ENCODE measurements at regions not wholly inside any gene's neighbourhood (a gene's known extent, or its start where the extent isn't known, plus 50 kb on each side); places are given as distances from the start of the nearest gene placed in this dataset.
"Not testable (repeated sequence)": the region's sequence is repeated elsewhere in the genome, so short reads cannot be mapped to it uniquely, and the experiment has no call there.

- DNase-seq: no peak
Observed at GRCh38 chr20:11484479-11484878, 433.2 kb upstream of the BTBD3 start.

DNA sequence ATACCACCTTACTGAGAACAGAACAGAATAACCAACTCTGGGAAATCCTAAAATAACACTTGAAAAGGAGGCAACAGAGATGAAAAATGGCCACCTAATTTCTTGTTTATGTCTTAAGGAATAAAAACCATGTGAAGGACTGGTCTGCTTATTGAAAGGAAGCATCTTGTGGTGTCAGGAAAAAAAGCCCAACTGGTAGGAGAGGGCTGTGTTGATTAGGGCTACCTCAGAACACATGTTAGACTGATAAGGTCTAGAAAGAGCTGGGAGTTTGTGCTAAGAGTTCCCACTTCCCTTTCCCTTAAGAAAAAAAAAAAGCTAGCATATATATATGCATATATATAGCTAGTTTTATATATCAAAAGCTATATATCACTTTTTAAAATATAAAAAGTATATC lies 425.3 kb upstream of the BTBD3 start:
- no peak for DNase-seq

DNA sequence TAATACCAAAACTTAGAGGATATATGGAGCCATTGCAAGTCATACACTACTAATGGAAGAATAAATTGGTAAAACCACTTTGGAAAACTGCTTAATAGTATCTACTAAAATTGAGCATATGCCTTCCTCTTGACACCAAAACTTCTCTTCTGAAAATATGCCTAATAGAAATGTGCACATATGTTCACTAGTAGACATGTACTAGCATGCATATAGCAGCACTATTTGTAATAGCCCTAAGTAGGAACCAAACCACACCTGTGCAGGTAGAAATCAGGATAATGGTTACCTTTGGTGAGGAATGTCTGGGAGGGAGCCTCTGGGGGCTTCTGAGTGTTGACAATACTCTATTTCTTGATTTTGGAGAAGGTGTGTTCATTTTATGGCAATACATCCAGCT lies 424.8 kb upstream of the BTBD3 start:
- no peak for DNase-seq

DNA sequence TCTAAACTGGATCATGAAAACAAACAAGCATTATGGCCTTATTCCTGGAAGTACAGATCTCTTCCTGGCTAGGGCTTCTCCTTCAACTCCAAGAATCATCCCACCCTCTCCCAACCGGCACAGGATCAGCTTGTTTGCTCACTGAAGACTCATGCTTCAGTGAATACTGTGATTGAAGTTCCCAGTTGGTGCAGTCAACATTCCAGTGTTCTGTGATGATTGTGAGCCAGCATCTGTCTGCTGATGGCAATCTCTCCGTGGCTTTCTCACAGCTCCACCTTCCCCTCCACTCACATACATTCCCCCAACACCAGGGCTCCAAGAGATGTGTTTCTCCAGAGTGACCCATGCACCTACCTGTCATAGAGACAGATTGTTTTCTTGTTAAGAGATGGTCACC lies 421.3 kb upstream of the BTBD3 start:
- no peak for DNase-seq

- DNase-seq: no peak
Observed at GRCh38 chr20:11497545-11497944, 420.1 kb upstream of the BTBD3 start.

DNA sequence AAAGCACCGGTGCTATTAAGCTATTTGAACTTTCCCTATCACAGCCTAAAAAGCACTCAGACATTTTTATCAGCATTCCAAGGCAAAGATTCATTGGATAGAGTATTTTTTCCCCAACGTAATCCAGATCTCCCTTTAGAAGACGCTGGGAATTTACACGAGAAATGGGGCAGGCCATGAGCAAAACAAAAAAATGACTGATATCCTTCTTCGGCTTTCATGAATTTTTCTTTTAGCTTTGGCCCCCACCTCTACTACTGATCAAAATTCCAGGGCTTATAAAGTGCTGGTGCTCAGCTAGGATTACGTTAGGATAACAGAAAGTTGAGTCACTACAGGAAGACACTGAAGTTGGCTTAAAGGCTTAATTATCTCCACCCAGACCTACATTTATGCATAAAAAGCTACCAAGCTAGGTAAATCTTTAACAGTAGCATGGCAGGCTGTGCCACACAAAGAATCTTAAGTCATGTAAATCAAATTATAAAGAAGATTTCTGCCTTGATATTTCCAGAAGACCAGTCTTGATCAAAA lies 418.5 kb upstream of the BTBD3 start:
- no peak for DNase-seq

DNA sequence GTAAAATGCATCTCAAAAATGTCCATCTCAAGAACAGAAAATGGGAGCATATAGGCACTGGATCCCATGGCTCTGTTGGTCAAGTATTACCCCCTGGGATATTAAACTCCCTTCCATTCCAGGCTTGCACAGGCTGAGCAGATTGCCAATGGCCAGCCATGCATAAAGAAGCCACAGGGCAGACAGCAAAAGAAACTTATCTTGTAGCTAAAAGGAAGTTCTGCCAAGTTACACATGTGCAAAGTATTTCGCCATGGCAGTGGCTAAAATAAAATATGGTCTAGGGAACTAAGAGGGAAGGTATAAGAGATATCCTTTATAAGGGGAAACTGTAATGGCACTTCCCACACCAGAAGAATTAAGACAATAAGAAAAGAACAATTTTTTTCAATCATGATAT lies 415.6 kb upstream of the BTBD3 start:
- DNase-seq: no peak

- DNase-seq: no peak
Observed at GRCh38 chr20:11502671-11503070, 415.0 kb upstream of the BTBD3 start.

DNA sequence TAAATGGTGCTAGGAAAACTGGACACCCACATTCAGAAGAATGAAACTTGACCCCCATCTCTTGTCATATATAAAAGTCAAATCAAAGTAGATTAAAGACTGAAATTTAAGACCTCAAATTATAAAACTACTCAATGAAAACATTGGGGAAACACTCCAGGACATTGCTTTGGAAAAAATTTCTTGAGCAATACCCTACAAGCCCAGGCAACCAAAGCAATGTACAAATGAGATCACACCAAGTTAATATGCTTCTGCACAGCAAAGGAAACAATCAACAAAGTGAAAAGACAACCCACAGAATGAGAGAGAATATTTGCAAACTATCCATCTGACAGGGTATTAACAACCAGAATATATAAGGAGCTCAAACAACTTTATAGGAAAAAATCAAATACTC lies 407.9 kb upstream of the BTBD3 start:
- DNase-seq: no peak

DNA sequence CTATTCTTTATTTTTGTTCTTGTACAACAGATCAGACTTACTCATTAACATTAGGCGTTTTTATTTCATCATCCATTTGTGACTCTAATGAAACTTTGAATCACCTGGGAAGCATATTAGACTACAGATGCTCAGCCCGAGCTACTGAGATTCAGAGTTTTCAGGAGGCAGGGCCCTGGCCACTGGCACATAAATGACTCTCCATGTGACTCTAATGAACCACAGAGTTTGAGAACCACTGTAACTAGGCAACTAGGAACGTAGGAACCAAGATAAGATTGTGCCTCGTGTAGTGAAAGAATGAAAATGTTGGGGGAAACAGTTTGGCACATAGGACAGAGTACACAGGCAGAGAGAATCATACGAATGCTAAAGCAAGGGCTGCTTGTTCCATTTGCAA lies 405.9 kb upstream of the BTBD3 start:
- DNase-seq: no peak

GRCh38 chr20:11513241-11513745 lies 404.4 kb upstream of the BTBD3 start:
- not testable (repeated sequence) for DNase-seq

DNA sequence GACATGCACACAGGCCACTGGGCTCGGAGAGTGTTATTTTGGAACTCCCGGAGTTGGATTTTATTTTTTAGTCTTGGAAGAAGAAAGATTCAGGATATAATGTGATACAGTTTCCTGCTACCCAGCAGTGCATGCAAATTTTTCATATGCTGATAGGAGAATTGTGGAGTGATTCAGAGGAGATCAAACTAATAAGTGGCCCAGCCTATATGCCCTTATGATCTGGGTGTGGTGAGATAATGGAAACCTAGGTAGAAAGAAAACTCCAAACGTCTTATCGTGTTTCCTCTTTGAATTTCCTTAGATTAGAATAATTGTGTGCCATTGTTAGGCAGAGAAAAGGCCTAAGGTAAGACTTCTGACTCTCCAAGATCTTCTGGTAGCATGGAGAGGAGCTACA lies 401.2 kb upstream of the BTBD3 start:
- no peak for DNase-seq

GRCh38 chr20:11520596-11520995 lies 397.1 kb upstream of the BTBD3 start:
- no peak for DNase-seq

DNA sequence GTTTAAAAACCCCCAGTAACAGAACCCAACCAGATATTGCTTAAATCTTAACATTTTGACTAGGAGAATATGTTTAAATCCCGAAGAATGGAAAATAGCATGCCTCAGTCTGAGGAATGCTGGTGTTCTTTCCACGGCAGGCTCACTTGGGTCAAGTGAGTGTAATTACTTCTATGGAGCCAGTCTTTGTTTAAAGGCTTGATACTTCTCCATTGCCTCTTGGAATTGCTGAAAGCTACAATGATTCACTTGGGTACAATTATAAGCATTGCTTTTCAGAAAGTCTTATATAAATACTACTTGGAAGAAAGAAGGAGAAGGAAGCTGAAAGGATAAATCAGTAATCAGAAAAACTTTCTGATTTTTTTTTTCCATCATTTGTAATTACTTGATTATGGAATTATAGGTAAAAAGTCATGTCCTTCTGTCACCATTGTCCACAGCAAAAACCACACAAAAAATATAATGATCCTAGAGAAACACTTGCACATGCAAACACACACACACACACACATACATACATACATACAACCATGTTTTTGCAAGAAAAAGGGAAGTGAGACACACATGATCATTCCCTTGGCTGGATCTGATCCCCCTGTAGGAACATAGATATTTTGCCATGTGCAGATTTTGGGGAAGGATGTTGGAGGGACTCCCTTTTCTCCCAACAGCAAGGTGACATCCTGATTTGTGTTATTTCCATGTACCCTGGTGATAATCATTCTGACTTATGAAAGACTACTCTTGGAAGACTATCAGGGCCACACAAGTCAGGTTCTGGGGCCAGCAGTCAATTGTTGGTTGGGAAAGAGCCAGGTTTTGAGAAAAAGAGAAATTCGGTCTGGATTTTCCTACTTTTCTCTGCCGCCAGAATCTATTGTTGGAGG lies 396.0 kb upstream of the BTBD3 start:
- no peak for DNase-seq

DNA sequence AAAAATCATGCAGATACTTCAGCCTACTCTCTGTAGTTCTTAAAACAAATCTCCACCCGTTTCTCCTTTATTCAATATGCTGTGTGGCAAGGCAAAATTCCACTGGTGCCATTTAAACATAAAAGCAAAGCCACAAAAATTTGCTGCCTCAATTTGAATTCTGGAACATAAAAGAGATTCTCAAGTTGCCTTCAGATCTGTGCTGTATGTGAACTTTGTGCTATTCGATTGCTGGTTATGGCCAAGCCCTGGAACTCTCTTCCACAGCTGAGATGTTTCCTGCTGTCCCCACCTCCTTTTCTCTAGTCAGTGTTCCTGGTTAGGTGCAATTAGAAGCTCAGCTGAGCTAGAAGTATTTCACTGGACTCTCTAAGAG lies 395.3 kb upstream of the BTBD3 start:
- DNase-seq: no peak

DNA sequence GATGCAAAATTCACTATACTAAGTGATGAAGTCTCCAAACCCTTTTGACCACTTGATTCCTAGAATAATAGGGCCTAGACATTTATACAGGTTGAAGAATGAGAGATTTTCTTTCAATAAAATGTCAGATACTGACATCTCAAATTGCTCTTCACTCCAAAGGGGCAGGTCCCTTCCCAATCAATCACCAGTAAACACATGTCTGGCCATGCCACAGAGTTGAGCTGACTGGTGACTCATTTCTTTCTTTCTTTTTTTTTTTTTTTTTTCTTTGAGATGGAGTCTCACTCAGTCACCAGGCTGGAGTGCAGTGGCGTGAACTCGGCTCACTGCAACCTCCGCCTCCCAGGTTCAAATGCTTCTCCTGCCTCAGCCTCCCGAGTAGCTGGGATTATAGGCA lies 388.6 kb upstream of the BTBD3 start:
- no peak for DNase-seq

DNA sequence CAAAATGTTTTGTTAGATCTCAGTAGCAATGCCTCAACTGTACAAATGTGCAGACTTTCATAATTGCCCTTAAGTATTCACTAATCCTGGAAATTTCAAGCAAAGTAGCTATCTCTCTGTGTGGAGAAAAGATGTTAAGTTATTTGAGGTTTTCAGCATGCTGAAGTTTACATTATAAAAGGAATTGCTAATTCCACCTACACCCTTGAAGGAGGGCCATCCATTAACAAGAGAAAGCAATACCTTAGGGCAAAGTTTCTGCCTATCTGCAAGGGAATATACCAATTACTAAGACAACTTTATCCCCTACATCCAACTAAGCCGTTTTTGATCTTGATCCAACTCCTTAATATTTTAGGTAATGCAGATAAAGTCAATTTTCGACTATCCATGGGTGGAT lies 380.7 kb upstream of the BTBD3 start:
- no peak for DNase-seq

DNA sequence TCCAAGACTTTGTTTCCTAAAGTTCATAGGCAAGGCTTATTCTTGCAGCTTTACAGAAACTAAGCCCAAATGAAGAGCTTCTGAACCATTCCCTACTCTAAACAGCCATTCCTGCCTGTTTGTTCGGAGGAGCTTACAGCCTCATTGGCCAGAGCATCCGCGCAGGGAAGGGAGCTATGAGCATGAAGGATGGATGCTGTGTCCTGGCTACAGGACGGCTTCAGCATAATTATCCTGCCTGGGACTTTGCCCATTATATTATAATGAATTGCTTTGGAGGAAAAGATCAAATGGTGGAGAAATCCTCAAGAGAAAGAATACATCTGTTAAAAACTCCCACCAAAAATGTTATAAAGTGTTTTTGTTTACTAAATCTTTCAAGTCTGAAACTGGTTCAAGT lies 378.2 kb upstream of the BTBD3 start:
- no peak for DNase-seq

GRCh38 chr20:11540558-11540957 lies 377.1 kb upstream of the BTBD3 start:
- no peak for DNase-seq

DNA sequence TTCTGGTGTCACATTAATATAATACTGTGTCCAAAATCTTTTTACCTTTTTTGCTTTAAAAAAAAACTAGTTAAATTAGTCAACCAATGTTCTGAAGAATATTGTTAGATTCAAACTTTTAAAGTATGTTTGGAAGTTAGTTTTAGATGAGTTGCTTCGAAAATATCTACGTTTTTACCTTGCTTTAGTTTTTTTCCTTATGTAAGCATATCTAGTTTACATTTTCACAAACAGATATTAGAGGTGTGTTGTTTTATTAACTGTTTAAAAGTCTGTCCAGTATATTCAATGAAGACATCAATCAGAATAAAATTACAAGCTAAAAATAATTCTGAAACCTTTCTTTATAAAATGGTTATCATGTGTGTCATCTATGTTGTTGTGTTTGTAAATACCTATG lies 375.0 kb upstream of the BTBD3 start:
- no peak for DNase-seq

DNA sequence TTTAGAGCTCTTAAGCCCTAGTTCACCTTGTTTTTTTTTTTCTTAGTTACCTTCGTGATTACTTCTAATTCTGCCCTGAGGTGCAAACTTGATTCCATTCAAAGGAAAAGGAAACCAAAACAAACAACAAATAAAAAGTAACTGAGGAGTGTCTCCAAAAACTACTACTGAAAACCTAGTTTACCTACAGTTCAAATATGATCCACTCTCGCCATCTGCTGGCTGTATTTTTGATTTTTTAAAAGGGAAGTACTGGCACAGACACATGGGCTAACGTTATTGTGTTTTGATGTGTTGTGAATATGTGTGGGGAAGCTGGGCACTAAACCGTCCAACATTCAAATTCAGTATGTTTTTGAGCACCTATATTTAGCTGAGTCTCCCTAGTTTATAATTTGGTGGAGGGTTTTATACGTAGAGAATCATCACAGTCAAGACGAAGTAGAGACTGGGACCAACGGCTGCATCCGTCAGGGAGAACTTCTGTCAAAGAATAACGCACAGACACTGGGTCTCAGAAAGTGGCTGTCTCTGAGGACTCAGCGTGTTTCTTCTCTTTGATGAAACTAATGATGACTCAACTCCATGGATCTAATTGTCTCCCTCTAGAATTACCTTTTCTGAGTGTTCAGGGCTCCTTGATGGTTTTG lies 373.5 kb upstream of the BTBD3 start:
- DNase-seq: peak; percentile 86

- no peak for DNase-seq
Observed at GRCh38 chr20:11546939-11547338, 370.8 kb upstream of the BTBD3 start.

DNA sequence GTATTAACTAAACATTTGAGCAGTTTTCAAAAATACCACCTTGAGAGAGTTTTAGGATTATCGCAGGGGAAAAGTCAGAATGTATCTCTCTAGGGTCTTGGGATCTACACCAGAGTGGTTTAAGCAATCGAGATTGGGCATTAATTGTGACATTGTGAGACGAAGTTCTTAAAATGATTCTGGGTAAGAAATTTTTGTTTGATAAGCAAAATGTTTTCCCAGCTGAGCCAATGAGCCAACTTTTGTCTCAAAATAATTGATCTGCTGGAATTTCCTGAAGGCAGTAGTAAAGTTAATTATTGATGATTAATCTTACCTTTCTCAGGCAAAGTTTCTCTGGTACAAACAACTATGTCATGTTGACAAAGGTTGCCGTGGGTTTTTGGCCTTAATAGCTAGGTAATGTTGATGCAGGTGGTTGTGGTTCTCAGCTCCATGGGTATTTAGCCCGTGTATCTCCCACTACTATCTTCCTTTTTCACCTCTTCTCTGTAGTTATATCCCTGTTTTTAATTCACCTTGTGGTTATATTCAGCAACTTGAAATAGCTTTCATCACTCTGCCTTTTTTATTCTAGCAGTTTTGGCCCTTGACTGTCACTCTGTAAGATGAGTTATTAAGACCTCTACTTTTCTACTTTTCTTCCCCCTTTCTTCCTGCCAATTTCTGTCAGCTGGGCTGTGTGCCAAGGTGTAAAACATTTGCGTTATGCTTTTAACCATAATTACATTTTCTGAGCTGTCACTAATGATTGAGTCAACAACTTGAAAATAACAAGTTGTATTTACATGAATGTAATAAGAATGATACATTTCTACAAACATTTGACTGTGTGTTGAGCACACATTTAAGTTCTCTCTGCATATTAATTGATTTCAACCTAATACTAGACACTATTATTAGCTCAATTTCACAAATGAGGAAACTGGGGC lies 368.3 kb upstream of the BTBD3 start:
- DNase-seq: no peak
